Body of pancreas (tissue), 4 donors: ENCODE measurements at regions not wholly inside any gene's neighbourhood (a gene's known extent, or its start where the extent isn't known, plus 50 kb on each side); places are given as distances from the start of the nearest gene placed in this dataset.

Source experiments
- POLR2A ChIP-seq, 3 donors: fragments of 450-650 bp; IDR thresholded peaks; one replicate each; pipeline ENCODE4 v1.6.1; 2016; ENCODE audit warnings: antibody characterized with exemption in 3 of 3, mild to moderate bottlenecking in 2 of 3
- TF ChIP-seq, protein P1 (sequence below), 7 experiments: fragments of 450-650 bp in 4 of 7; fragments of 200-600 bp in 3 of 7; sonication (generic) in 3 of 7; IDR thresholded peaks; one replicate each; pipeline ENCODE4 v1.5.1; 2016 to 2019; ENCODE audit warnings: antibody characterized with exemption in 7 of 7

DNA sequence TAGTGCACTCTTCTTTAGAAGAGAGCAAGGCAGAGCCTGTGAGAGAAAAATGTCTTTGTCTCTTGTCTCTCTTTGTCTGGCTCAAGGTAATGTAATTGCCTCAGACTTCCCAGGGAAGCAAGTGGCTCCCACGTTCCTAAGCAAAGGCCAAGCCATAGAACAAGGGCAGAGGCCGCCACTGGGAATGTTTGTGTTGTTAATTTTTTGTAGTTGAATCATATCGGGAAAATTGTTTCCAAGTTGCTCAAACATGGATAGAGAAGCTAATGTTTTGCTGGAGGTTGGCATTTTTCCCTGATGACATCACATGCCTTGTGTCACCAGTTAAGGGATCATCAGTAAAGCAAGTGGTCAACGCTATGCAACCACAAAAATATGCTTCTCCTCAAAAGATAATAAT is 211.5 kb upstream of the FOXA2 start:
- TF ChIP-seq, protein P1, sequence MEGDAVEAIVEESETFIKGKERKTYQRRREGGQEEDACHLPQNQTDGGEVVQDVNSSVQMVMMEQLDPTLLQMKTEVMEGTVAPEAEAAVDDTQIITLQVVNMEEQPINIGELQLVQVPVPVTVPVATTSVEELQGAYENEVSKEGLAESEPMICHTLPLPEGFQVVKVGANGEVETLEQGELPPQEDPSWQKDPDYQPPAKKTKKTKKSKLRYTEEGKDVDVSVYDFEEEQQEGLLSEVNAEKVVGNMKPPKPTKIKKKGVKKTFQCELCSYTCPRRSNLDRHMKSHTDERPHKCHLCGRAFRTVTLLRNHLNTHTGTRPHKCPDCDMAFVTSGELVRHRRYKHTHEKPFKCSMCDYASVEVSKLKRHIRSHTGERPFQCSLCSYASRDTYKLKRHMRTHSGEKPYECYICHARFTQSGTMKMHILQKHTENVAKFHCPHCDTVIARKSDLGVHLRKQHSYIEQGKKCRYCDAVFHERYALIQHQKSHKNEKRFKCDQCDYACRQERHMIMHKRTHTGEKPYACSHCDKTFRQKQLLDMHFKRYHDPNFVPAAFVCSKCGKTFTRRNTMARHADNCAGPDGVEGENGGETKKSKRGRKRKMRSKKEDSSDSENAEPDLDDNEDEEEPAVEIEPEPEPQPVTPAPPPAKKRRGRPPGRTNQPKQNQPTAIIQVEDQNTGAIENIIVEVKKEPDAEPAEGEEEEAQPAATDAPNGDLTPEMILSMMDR (IDR thresholded peaks at IDR 0.05) = no peak
- no peak for TF ChIP-seq POLR2A (IDR thresholded peaks at IDR 0.05)
